ENCODE measurements at regions not wholly inside any gene's neighbourhood (a gene's known extent, or its start where the extent isn't known, plus 50 kb on each side); places are given as distances from the start of the nearest gene placed in this dataset.
"Not testable (repeated sequence)": the region's sequence is repeated elsewhere in the genome, so short reads cannot be mapped to it uniquely, and the experiment has no call there.

- no peak for DNase-seq (ENCODE audit: low read depth in 4 of 4, low spot score in 1 of 4)
Observed at GRCh38 chr13:61608138-61608537, 192.5 kb upstream of the PCDH20 start.

- DNase-seq (ENCODE audit: low read depth in 4 of 4, low spot score in 1 of 4) = no peak
Observed at GRCh38 chr13:61600360-61601033, 184.8 kb upstream of the PCDH20 start.

GRCh38 chr13:61592489-61592888, 176.8 kb upstream of the PCDH20 start:
- no peak for DNase-seq (ENCODE audit: low read depth in 4 of 4, low spot score in 1 of 4)

GRCh38 chr13:61575973-61576372, 160.3 kb upstream of the PCDH20 start:
- DNase-seq (ENCODE audit: low read depth in 4 of 4, low spot score in 1 of 4) = no peak

- DNase-seq (ENCODE audit: low read depth in 4 of 4, low spot score in 1 of 4) = no peak
Observed at GRCh38 chr13:61563645-61564044, 148.0 kb upstream of the PCDH20 start.

GRCh38 chr13:61546911-61547310, 131.3 kb upstream of the PCDH20 start:
- no peak for DNase-seq (ENCODE audit: low read depth in 4 of 4, low spot score in 1 of 4)

GRCh38 chr13:61546413-61546812, 130.8 kb upstream of the PCDH20 start:
- DNase-seq (ENCODE audit: low read depth in 4 of 4, low spot score in 1 of 4) = no peak

GRCh38 chr13:61536433-61536832, 120.8 kb upstream of the PCDH20 start:
- no peak for DNase-seq (ENCODE audit: low read depth in 4 of 4, low spot score in 1 of 4)

GRCh38 chr13:61531383-61532065, 115.9 kb upstream of the PCDH20 start:
- no peak for DNase-seq (ENCODE audit: low read depth in 4 of 4, low spot score in 1 of 4)

- not testable (repeated sequence) for DNase-seq (ENCODE audit: low read depth in 4 of 4, low spot score in 1 of 4)
Observed at GRCh38 chr13:61519214-61519613, 103.6 kb upstream of the PCDH20 start.

- no peak for DNase-seq (ENCODE audit: low read depth in 4 of 4, low spot score in 1 of 4)
Observed at GRCh38 chr13:61508936-61509335, 93.3 kb upstream of the PCDH20 start.

- DNase-seq (ENCODE audit: low read depth in 4 of 4, low spot score in 1 of 4) = no peak
Observed at GRCh38 chr13:61500176-61500575, 84.5 kb upstream of the PCDH20 start.

GRCh38 chr13:61495648-61496047, 80.0 kb upstream of the PCDH20 start:
- DNase-seq (ENCODE audit: low read depth in 4 of 4, low spot score in 1 of 4) = no peak

- DNase-seq (ENCODE audit: low read depth in 4 of 4, low spot score in 1 of 4) = not testable (repeated sequence)
Observed at GRCh38 chr13:61493556-61493955, 77.9 kb upstream of the PCDH20 start.

GRCh38 chr13:61486496-61486895, 70.8 kb upstream of the PCDH20 start:
- DNase-seq (ENCODE audit: low read depth in 4 of 4, low spot score in 1 of 4) = no peak

- no peak for DNase-seq (ENCODE audit: low read depth in 4 of 4, low spot score in 1 of 4)
Observed at GRCh38 chr13:61485128-61485765, 69.6 kb upstream of the PCDH20 start.

GRCh38 chr13:61477619-61478018, 62.0 kb upstream of the PCDH20 start:
- no peak for DNase-seq (ENCODE audit: low read depth in 4 of 4, low spot score in 1 of 4)

- no peak for DNase-seq (ENCODE audit: low read depth in 4 of 4, low spot score in 1 of 4)
Observed at GRCh38 chr13:61470786-61471185, 55.1 kb upstream of the PCDH20 start.

GRCh38 chr13:61466280-61466679, 50.6 kb upstream of the PCDH20 start:
- no peak for DNase-seq (ENCODE audit: low read depth in 4 of 4, low spot score in 1 of 4)
